Kidney epithelial cell (primary cell): ENCODE measurements at regions not wholly inside any gene's neighbourhood (a gene's known extent, or its start where the extent isn't known, plus 50 kb on each side); places are given as distances from the start of the nearest gene placed in this dataset.

ENCODE experiments used
- DNase-seq: peaks from one replicate; pipeline ENCODE4 v3.0.0-alpha.2; 2010; ENCODE audit warnings: low read depth
- H3K27me3 ChIP-seq: 2 replicates; pipeline ENCODE4 v1.6.0; 2011; ENCODE audit warnings: low read length; ENCODE audit not compliant: control insufficient read depth, insufficient read depth
- H3K36me3 ChIP-seq: 2 replicates; pipeline ENCODE4 v1.5.1; 2011; ENCODE audit warnings: low read length; ENCODE audit not compliant: control insufficient read depth, insufficient read depth
- H3K4me3 ChIP-seq: 2 replicates; pipeline ENCODE4 v1.5.1; 2011; ENCODE audit warnings: low read depth, mild to moderate bottlenecking, control low read depth, low read length
- TF ChIP-seq, protein P1 (sequence below): IDR thresholded peaks from 2 replicates; pipeline ENCODE4 v1.5.1; 2011; ENCODE audit warnings: mild to moderate bottlenecking, moderate library complexity, low read length, control low read depth, inconsistent platforms; ENCODE audit not compliant: insufficient read depth, poor library complexity, severe bottlenecking

- no peaks in the 10 kb centered on the region for H3K27me3 ChIP-seq
- no peak for DNase-seq
- H3K4me3 ChIP-seq = no peak overlapping the region
- TF ChIP-seq, protein P1, sequence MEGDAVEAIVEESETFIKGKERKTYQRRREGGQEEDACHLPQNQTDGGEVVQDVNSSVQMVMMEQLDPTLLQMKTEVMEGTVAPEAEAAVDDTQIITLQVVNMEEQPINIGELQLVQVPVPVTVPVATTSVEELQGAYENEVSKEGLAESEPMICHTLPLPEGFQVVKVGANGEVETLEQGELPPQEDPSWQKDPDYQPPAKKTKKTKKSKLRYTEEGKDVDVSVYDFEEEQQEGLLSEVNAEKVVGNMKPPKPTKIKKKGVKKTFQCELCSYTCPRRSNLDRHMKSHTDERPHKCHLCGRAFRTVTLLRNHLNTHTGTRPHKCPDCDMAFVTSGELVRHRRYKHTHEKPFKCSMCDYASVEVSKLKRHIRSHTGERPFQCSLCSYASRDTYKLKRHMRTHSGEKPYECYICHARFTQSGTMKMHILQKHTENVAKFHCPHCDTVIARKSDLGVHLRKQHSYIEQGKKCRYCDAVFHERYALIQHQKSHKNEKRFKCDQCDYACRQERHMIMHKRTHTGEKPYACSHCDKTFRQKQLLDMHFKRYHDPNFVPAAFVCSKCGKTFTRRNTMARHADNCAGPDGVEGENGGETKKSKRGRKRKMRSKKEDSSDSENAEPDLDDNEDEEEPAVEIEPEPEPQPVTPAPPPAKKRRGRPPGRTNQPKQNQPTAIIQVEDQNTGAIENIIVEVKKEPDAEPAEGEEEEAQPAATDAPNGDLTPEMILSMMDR = no peak
- H3K36me3 ChIP-seq = no peaks in the 10 kb centered on the region
These were observed 180.6 kb downstream of the FSIP2 start for GRCh38 chr2:185919155-185919554.

- H3K36me3 ChIP-seq = no peaks in the 10 kb centered on the region
- no peak for DNase-seq
These were observed 182.6 kb downstream of the FSIP2 start for GRCh38 chr2:185921048-185921756.

GRCh38 chr2:185934232-185934631, 195.6 kb downstream of the FSIP2 start:
- H3K36me3 ChIP-seq = no peaks in the 10 kb centered on the region
- no peak overlapping the region for H3K4me3 ChIP-seq
- TF ChIP-seq, protein P1 = no peak
- no peak for DNase-seq
- H3K27me3 ChIP-seq = no peaks in the 10 kb centered on the region

More at GRCh38 chr2:185921048-185921756, 182.6 kb downstream of the FSIP2 start:
- H3K4me3 ChIP-seq = no peak overlapping the region
- no peaks in the 10 kb centered on the region for H3K27me3 ChIP-seq
- TF ChIP-seq, protein P1 = no peak

DNA sequence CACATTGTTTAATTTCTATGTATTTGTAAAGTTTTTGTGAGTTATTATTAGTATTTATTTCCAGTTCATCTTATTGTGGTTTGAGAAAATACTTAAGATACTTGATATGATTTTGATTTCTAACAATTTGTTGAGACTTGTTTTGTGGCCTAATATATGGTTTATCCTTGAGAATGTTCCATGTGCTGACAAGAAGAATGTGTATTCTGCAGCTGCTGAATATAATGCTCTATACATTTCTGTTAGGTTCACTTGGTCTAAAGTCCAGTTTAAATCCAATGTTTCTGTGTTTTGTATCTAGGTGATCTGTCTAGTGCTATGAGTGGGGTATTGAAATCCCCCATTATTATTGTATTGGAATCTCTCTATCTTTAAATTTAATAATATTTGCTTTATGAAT, 201.3 kb downstream of the FSIP2 start:
- Histone ChIP-seq H3K4me3 (no peak overlapping the region), H3K36me3 (no peaks in the 10 kb centered on the region), H3K27me3 (no peaks in the 10 kb centered on the region)
- TF ChIP-seq, protein P1 = no peak
- no peak for DNase-seq

GRCh38 chr2:185942855-185943254, 204.3 kb downstream of the FSIP2 start:
- TF ChIP-seq, protein P1 = no peak
- no peak for DNase-seq
- Histone ChIP-seq H3K36me3 (no peaks in the 10 kb centered on the region), H3K27me3 (no peaks in the 10 kb centered on the region), H3K4me3 (no peak overlapping the region)

GRCh38 chr2:185947722-185948121, 209.1 kb downstream of the FSIP2 start:
- no peaks in the 10 kb centered on the region for H3K36me3 ChIP-seq
- H3K27me3 ChIP-seq = no peaks in the 10 kb centered on the region
- TF ChIP-seq, protein P1 = no peak
- DNase-seq = no peak
- H3K4me3 ChIP-seq = no peak overlapping the region
